OCI-LY7 (cell line): ENCODE measurements at regions not wholly inside any gene's neighbourhood (a gene's known extent, or its start where the extent isn't known, plus 50 kb on each side); places are given as distances from the start of the nearest gene placed in this dataset.

Source experiments
- BruUV-seq: library from RNA; stranded (reverse); fragments of 400-500 nt; replicated peaks from 2 replicates; lab custom pipeline; 2021; lab: Mats Ljungman, UMichigan
- CTCF ChIA-PET: fragments of 300-600 bp; sonication (Branson Sonifier 250); formaldehyde crosslinking; loops from one replicate; lab custom pipeline; 2022; ENCODE audit warnings: antibody characterized with exemption; ENCODE audit not compliant: unreplicated experiment; lab: Charles Lee
- POLR2A ChIA-PET: fragments of 300-600 bp; sonication (Branson Sonifier 250); formaldehyde crosslinking; loops from one replicate; lab custom pipeline; 2022; ENCODE audit warnings: antibody characterized with exemption; lab: Charles Lee
- DNase-seq: peaks from one replicate; pipeline ENCODE4 v3.0.0-alpha.2; 2015; ENCODE audit warnings: low spot score
- H2AFZ ChIP-seq: fragments of 200-600 bp; sonication (generic), shearing (Covaris generic); 2 replicates; pipeline ENCODE4 v1.6.1; 2014; ENCODE audit warnings: mild to moderate bottlenecking, antibody characterized with exemption, low read length, moderate library complexity
- H3K27ac ChIP-seq: fragments of 200-600 bp; sonication (generic); 2 replicates; pipeline ENCODE4 v1.5.1; 2014; ENCODE audit warnings: mixed run types, low read depth, mild to moderate bottlenecking, moderate library complexity, low read length, inconsistent platforms; ENCODE audit not compliant: poor library complexity, severe bottlenecking
- H3K36me3 ChIP-seq: fragments of 200-600 bp; sonication (generic); 2 replicates; pipeline ENCODE4 v1.6.1; 2014; ENCODE audit warnings: mild to moderate bottlenecking, antibody characterized with exemption, low read length, moderate library complexity, mixed read lengths; ENCODE audit not compliant: insufficient read depth
- H3K4me1 ChIP-seq: fragments of 200-600 bp; sonication (generic); 2 replicates; pipeline ENCODE4 v1.5.1; 2014; ENCODE audit warnings: mild to moderate bottlenecking, low read length; ENCODE audit not compliant: insufficient read depth, poor library complexity, severe bottlenecking
- H3K4me2 ChIP-seq: fragments of 200-600 bp; sonication (generic); 2 replicates; pipeline ENCODE4 v1.6.1; 2014; ENCODE audit warnings: mild to moderate bottlenecking, low read length
- H3K4me3 ChIP-seq: fragments of 200-600 bp; sonication (generic); 2 replicates; pipeline ENCODE4 v1.5.1; 2014; ENCODE audit warnings: mild to moderate bottlenecking, low read depth, low read length; ENCODE audit not compliant: poor library complexity, severe bottlenecking
- H3K79me2 ChIP-seq: fragments of 200-600 bp; sonication (generic); 2 replicates; pipeline ENCODE4 v1.6.1; 2016; ENCODE audit warnings: low read depth, mild to moderate bottlenecking, low read length, moderate library complexity, mixed read lengths; ENCODE audit not compliant: insufficient read depth
- H3K9me2 ChIP-seq: fragments of 200-600 bp; sonication (generic); 2 replicates; pipeline ENCODE4 v1.6.1; 2016; ENCODE audit warnings: mild to moderate bottlenecking, low read length, mixed read lengths; ENCODE audit not compliant: insufficient read depth
- H3K9me3 ChIP-seq: fragments of 200-600 bp; sonication (generic); 2 replicates; pipeline ENCODE4 v1.6.1; 2014; ENCODE audit warnings: mild to moderate bottlenecking, mixed run types, low read length, mixed read lengths
- H4K20me1 ChIP-seq: fragments of 200-600 bp; sonication (generic); 2 replicates; pipeline ENCODE4 v1.6.1; 2014; ENCODE audit warnings: mild to moderate bottlenecking, antibody characterized with exemption, low read length, moderate library complexity, mixed read lengths; ENCODE audit not compliant: insufficient read depth
- CTCF ChIP-seq: fragments of 200-600 bp; sonication (generic); conservative IDR thresholded peaks from 2 replicates; pipeline ENCODE4 v1.5.1; 2014; ENCODE audit warnings: mild to moderate bottlenecking, antibody characterized with exemption, low read length, moderate library complexity, mixed read lengths
- EZH2phosphoT487 ChIP-seq: fragments of 200-600 bp; sonication (generic); IDR thresholded peaks from 2 replicates; pipeline ENCODE4 v1.6.1; 2018; ENCODE audit warnings: low read depth, borderline replicate concordance, mild to moderate bottlenecking, mixed run types, antibody characterized with exemption, low read length, moderate library complexity, mixed read lengths
- intact Hi-C: fragments of 100-400 bp; cut with micrococcal nuclease; formaldehyde crosslinking; loops from one replicate; pipeline ENCODE4 v1.10.0; 2022; ENCODE audit not compliant: unreplicated experiment

DNA sequence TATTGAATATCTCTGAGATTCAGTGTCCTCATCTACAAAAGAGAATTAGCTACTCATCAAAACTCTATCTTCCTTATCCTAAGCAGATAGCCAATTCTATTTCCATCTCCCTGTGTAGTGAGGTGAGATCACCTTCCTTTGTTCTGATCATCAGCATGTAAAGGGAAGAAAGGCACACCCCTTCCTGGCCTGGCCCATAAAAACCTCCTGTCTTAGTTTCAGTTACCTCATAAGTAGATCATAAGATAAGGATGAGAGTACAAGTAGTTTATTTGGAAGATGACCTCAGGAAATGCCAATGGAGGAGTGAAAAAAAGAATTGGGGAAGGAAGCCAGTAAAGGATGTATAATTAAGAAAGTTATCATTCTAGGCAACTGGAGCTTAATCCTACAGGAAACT lies 114.5 kb upstream of the GADL1 start:
- no peak for DNase-seq
- ChIA-PET POLR2A (no interaction called here), CTCF (no interaction called here)
- Histone ChIP-seq H3K79me2 (no peaks in the 10 kb centered on the region), H3K4me2 (no peak overlapping the region), H3K36me3 (no peaks in the 10 kb centered on the region), H3K9me2 (no peaks in the 10 kb centered on the region), H3K4me1 (no peaks in the 10 kb centered on the region), H4K20me1 (no peaks in the 10 kb centered on the region), H3K9me3 (no peaks in the 10 kb centered on the region), H3K27ac (no peak overlapping the region), H2AFZ (no peak overlapping the region), H3K4me3 (no peak overlapping the region)
- intact Hi-C loops: no loop called here
- no TSS peak for BruUV-seq
- TF ChIP-seq EZH2phosphoT487 (no peak), CTCF (no peak)

- no peak for DNase-seq
- H3K27ac ChIP-seq: no peak overlapping the region
- no peak overlapping the region for H2AFZ ChIP-seq
- H3K9me3 ChIP-seq: no peaks in the 10 kb centered on the region
- H3K4me3 ChIP-seq: no peak overlapping the region
- no peaks in the 10 kb centered on the region for H4K20me1 ChIP-seq
- H3K9me2 ChIP-seq: no peaks in the 10 kb centered on the region
- H3K79me2 ChIP-seq: no peaks in the 10 kb centered on the region
- H3K36me3 ChIP-seq: no peaks in the 10 kb centered on the region
- H3K4me2 ChIP-seq: no peak overlapping the region
- ChIA-PET POLR2A (no interaction called here), CTCF (no interaction called here)
- H3K4me1 ChIP-seq: no peaks in the 10 kb centered on the region
- intact Hi-C loops: no loop called here
- no TSS peak for BruUV-seq
- no peak for TF ChIP-seq EZH2phosphoT487
- TF ChIP-seq CTCF: no peak
These were observed 115.4 kb upstream of the GADL1 start for GRCh38 chr3:31009881-31010280.

- Histone ChIP-seq H3K27ac (no peak overlapping the region), H2AFZ (no peak overlapping the region), H3K9me3 (no peaks in the 10 kb centered on the region), H3K79me2 (no peaks in the 10 kb centered on the region), H4K20me1 (no peaks in the 10 kb centered on the region), H3K4me3 (no peak overlapping the region), H3K4me1 (no peaks in the 10 kb centered on the region), H3K36me3 (no peaks in the 10 kb centered on the region), H3K4me2 (no peak overlapping the region), H3K9me2 (no peaks in the 10 kb centered on the region)
- ChIA-PET POLR2A (interaction anchor here (0.7 kb wide), 1 partner anchor 43 kb away, joined by 3 read pairs; no protein-coding TSS in a partner anchor), CTCF (no interaction called here)
- TF ChIP-seq CTCF (no peak), EZH2phosphoT487 (no peak)
- intact Hi-C loops: no loop called here
- DNase-seq: no peak
- no TSS peak for BruUV-seq
These were observed 116.0 kb upstream of the GADL1 start for GRCh38 chr3:31010491-31010890.
